HuH-7.5 (cell line): ENCODE measurements at regions not wholly inside any gene's neighbourhood (a gene's known extent, or its start where the extent isn't known, plus 50 kb on each side); places are given as distances from the start of the nearest gene placed in this dataset.
"Not testable (repeated sequence)": the region's sequence is repeated elsewhere in the genome, so short reads cannot be mapped to it uniquely, and the experiment has no call there.

Experiments
- DNase-seq: peaks from one replicate; pipeline ENCODE4 v3.0.0; 2011; ENCODE audit warnings: low spot score

GRCh38 chr10:23870651-23871610 is 338.0 kb upstream of the KIAA1217 start:
- DNase-seq: no peak

- no peak for DNase-seq
These were observed 336.6 kb upstream of the KIAA1217 start for GRCh38 chr10:23872290-23872689.

GRCh38 chr10:23877791-23878320 is 331.1 kb upstream of the KIAA1217 start:
- no peak for DNase-seq

- DNase-seq: no peak
These were observed 324.3 kb upstream of the KIAA1217 start for GRCh38 chr10:23884670-23885069.

- DNase-seq: no peak
These were observed 323.1 kb upstream of the KIAA1217 start for GRCh38 chr10:23885853-23886252.

GRCh38 chr10:23886355-23886754 is 322.6 kb upstream of the KIAA1217 start:
- peak; percentile 4 for DNase-seq

GRCh38 chr10:23891301-23891700 is 317.6 kb upstream of the KIAA1217 start:
- DNase-seq: no peak

GRCh38 chr10:23892296-23892695 is 316.6 kb upstream of the KIAA1217 start:
- DNase-seq: no peak

- no peak for DNase-seq
These were observed 311.7 kb upstream of the KIAA1217 start for GRCh38 chr10:23897267-23897666.

GRCh38 chr10:23897861-23898260 is 311.1 kb upstream of the KIAA1217 start:
- no peak for DNase-seq

GRCh38 chr10:23899166-23899565 is 309.8 kb upstream of the KIAA1217 start:
- no peak for DNase-seq

GRCh38 chr10:23910291-23910690 is 298.6 kb upstream of the KIAA1217 start:
- no peak for DNase-seq

GRCh38 chr10:23912884-23913404 is 296.0 kb upstream of the KIAA1217 start:
- DNase-seq: no peak

GRCh38 chr10:23914641-23915040 is 294.3 kb upstream of the KIAA1217 start:
- DNase-seq: no peak

GRCh38 chr10:23917251-23917840 is 291.6 kb upstream of the KIAA1217 start:
- DNase-seq: no peak

- no peak for DNase-seq
These were observed 290.7 kb upstream of the KIAA1217 start for GRCh38 chr10:23918090-23918723.

GRCh38 chr10:23918839-23919238 is 290.1 kb upstream of the KIAA1217 start:
- DNase-seq: no peak

GRCh38 chr10:23927576-23928325 is 281.2 kb upstream of the KIAA1217 start:
- DNase-seq: no peak

- DNase-seq: not testable (repeated sequence)
These were observed 274.9 kb upstream of the KIAA1217 start for GRCh38 chr10:23934023-23934422.

GRCh38 chr10:23945845-23946244 is 263.1 kb upstream of the KIAA1217 start:
- DNase-seq: no peak

GRCh38 chr10:23951841-23952240 is 257.1 kb upstream of the KIAA1217 start:
- no peak for DNase-seq
